GM12891 (cell line): ENCODE measurements at regions not wholly inside any gene's neighbourhood (a gene's known extent, or its start where the extent isn't known, plus 50 kb on each side); places are given as distances from the start of the nearest gene placed in this dataset.

Experiments used
- PAX5 ChIP-seq: IDR thresholded peaks from 2 replicates; pipeline ENCODE4 v1.6.1; 2011; ENCODE audit warnings: low read length, moderate library complexity, mild to moderate bottlenecking; ENCODE audit not compliant: insufficient read depth, severe bottlenecking
- POLR2A ChIP-seq: IDR thresholded peaks from 2 replicates; pipeline ENCODE4 v1.6.1; 2011; ENCODE audit warnings: low read depth, low read length, control low read depth
- POLR2AphosphoS5 ChIP-seq: IDR thresholded peaks from 2 replicates; pipeline ENCODE4 v1.6.1; 2011; ENCODE audit warnings: low read depth, low read length, control low read depth
- TAF1 ChIP-seq: IDR thresholded peaks from 2 replicates; pipeline ENCODE4 v1.6.1; 2011; ENCODE audit warnings: low read depth, low read length, control low read depth

DNA sequence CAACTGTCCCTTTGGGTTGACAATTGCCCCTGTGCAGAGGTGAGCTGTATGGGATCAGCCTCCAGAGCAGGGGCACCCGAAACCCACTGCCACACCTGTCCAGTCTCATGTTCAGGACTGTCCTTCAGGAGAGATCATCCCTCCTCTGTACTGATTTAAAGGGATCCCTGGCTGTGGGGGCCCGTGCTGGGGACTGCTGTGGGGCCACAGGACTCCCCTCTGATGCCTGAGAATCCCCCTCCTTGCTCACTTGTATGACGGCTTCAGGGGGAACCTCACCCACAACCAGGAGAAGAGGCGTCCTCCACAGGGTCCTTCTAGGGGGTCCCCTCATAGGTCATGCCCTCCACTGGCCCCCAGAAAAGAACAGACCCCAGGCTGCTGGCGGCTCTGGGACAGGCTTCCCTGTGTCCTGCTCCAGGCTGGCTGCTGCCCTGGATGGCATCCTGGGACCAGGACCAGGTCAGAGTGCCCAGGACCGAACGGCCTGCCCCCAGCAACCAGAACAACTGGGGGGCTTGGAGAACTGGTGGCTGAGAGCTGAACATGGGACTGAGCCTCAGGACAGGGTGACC is 77.5 kb upstream of the ACTRT2 start:
- TF ChIP-seq POLR2A (no peak), TAF1 (no peak), PAX5 (no peak), POLR2AphosphoS5 (no peak)
